H54 (cell line): ENCODE measurements at regions not wholly inside any gene's neighbourhood (a gene's known extent, or its start where the extent isn't known, plus 50 kb on each side); places are given as distances from the start of the nearest gene placed in this dataset.
A peak's percentile ranks its signal among the peaks of the same experiment; 100 is the strongest.

Experiments
- DNase-seq: peaks from one replicate; pipeline ENCODE4 v3.0.0; 2011; ENCODE audit warnings: low spot score, mixed read lengths; ENCODE audit not compliant: insufficient read length
- FAIRE-seq: peaks from 3 replicates; lab custom pipeline; 2011; peaks lifted over from hg19 to GRCh38; lab: Jason Lieb, UNC
- POLR2A ChIP-seq: IDR thresholded peaks from 2 replicates; pipeline ENCODE4 v1.6.1; 2011; ENCODE audit warnings: low read depth, mild to moderate bottlenecking, low read length

- FAIRE-seq: no peak
- TF ChIP-seq POLR2A: no peak
- no peak for DNase-seq
These were observed 88.2 kb upstream of the DUSP5 start for GRCh38 chr10:110409488-110409887.

- FAIRE-seq (no peak), DNase-seq (no peak)
- TF ChIP-seq POLR2A: no peak
These were observed 87.8 kb upstream of the DUSP5 start for GRCh38 chr10:110409926-110410325.

GRCh38 chr10:110410329-110411046, 87.2 kb upstream of the DUSP5 start:
- TF ChIP-seq POLR2A: no peak
- DNase-seq (peak; percentile 77), FAIRE-seq (no peak)

- no peak for TF ChIP-seq POLR2A
- DNase-seq (no peak), FAIRE-seq (no peak)
These were observed 86.7 kb upstream of the DUSP5 start for GRCh38 chr10:110411047-110411410.

- TF ChIP-seq POLR2A: no peak
- FAIRE-seq (no peak), DNase-seq (no peak)
These were observed 84.5 kb upstream of the DUSP5 start for GRCh38 chr10:110413049-110413783.

- FAIRE-seq (no peak), DNase-seq (no peak)
- no peak for TF ChIP-seq POLR2A
These were observed 83.7 kb upstream of the DUSP5 start for GRCh38 chr10:110413903-110414547.

- FAIRE-seq (no peak), DNase-seq (peak; percentile 74)
- TF ChIP-seq POLR2A: no peak
These were observed 83.0 kb upstream of the DUSP5 start for GRCh38 chr10:110414548-110415309.

GRCh38 chr10:110415809-110416208, 81.9 kb upstream of the DUSP5 start:
- no peak for DNase-seq
- FAIRE-seq: no peak
- no peak for TF ChIP-seq POLR2A

- no peak for TF ChIP-seq POLR2A
- DNase-seq (no peak), FAIRE-seq (no peak)
These were observed 80.7 kb upstream of the DUSP5 start for GRCh38 chr10:110416776-110417711.

GRCh38 chr10:110418218-110418617, 79.5 kb upstream of the DUSP5 start:
- no peak for TF ChIP-seq POLR2A
- FAIRE-seq (no peak), DNase-seq (no peak)

- TF ChIP-seq POLR2A: no peak
- FAIRE-seq: no peak
These were observed 78.4 kb upstream of the DUSP5 start for GRCh38 chr10:110419265-110419664.

GRCh38 chr10:110420401-110421193, 77.1 kb upstream of the DUSP5 start:
- TF ChIP-seq POLR2A: no peak
- FAIRE-seq (no peak), DNase-seq (no peak)

More at GRCh38 chr10:110419265-110419664, 78.4 kb upstream of the DUSP5 start:
- DNase-seq: no peak
